Loucy (cell line): ENCODE measurements at regions not wholly inside any gene's neighbourhood (a gene's known extent, or its start where the extent isn't known, plus 50 kb on each side); places are given as distances from the start of the nearest gene placed in this dataset.

Source experiments
- H2AFZ ChIP-seq: fragments of 200-600 bp; sonication (generic); 2 replicates; pipeline ENCODE4 v1.6.0; 2016; ENCODE audit warnings: antibody characterized with exemption, mild to moderate bottlenecking, low read length, moderate library complexity
- H3F3A ChIP-seq: fragments of 200-600 bp; 2 replicates; pipeline ENCODE4 v1.6.0; 2016; ENCODE audit warnings: antibody characterized with exemption, low read depth, mild to moderate bottlenecking
- H3K27me3 ChIP-seq: fragments of 200-600 bp; sonication (generic); 2 replicates; pipeline ENCODE4 v1.6.1; 2014; ENCODE audit warnings: low read length, mild to moderate bottlenecking; ENCODE audit not compliant: insufficient read depth, poor library complexity, severe bottlenecking
- H3K36me3 ChIP-seq: fragments of 200-600 bp; sonication (generic); 2 replicates; pipeline ENCODE4 v1.6.1; 2016; ENCODE audit warnings: low read length; ENCODE audit not compliant: insufficient read depth
- H3K4me1 ChIP-seq: fragments of 200-600 bp; sonication (generic); 2 replicates; pipeline ENCODE4 v1.5.1; 2014; ENCODE audit warnings: low read length, mild to moderate bottlenecking; ENCODE audit not compliant: insufficient read depth, poor library complexity, severe bottlenecking
- H3K4me2 ChIP-seq: fragments of 200-600 bp; sonication (generic); 2 replicates; pipeline ENCODE4 v1.6.0; 2014; ENCODE audit warnings: antibody characterized with exemption, low read length, low read depth, mild to moderate bottlenecking; ENCODE audit not compliant: poor library complexity, severe bottlenecking
- H3K4me3 ChIP-seq: fragments of 200-600 bp; sonication (generic); 2 replicates; pipeline ENCODE4 v1.5.1; 2014; ENCODE audit warnings: low read length, mild to moderate bottlenecking, mixed read lengths; ENCODE audit not compliant: poor library complexity, severe bottlenecking
- H3K79me2 ChIP-seq: fragments of 200-600 bp; sonication (generic); 2 replicates; pipeline ENCODE4 v1.6.1; 2014; ENCODE audit warnings: low read length; ENCODE audit not compliant: insufficient read depth
- H3K9ac ChIP-seq: fragments of 200-600 bp; sonication (generic); 2 replicates; pipeline ENCODE4 v1.6.0; 2014; ENCODE audit warnings: mild to moderate bottlenecking, low read depth, low read length, moderate library complexity; ENCODE audit not compliant: poor library complexity, severe bottlenecking
- H3K9me2 ChIP-seq: fragments of 200-600 bp; sonication (generic); replicated peaks from 2 replicates; pipeline ENCODE4 v1.6.1; 2016; ENCODE audit warnings: low read depth, low read length, mixed read lengths
- H3K9me3 ChIP-seq: fragments of 200-600 bp; sonication (generic); 2 replicates; pipeline ENCODE4 v1.6.1; 2014; ENCODE audit warnings: mild to moderate bottlenecking, antibody characterized with exemption, low read length, low read depth; ENCODE audit not compliant: insufficient read depth
- H4K20me1 ChIP-seq: fragments of 200-600 bp; sonication (generic); 2 replicates; pipeline ENCODE4 v1.6.0; 2014; ENCODE audit warnings: antibody characterized with exemption, low read length, mild to moderate bottlenecking; ENCODE audit not compliant: insufficient read depth, poor library complexity, severe bottlenecking
- EZH2phosphoT487 ChIP-seq: fragments of 200-600 bp; IDR thresholded peaks from 2 replicates; pipeline ENCODE4 v1.6.1; 2018; ENCODE audit warnings: antibody characterized with exemption, mild to moderate bottlenecking, moderate library complexity, borderline replicate concordance
- TF ChIP-seq, protein P1 (sequence below): fragments of 200-600 bp; sonication (generic); conservative IDR thresholded peaks from 2 replicates; pipeline ENCODE4 v1.5.1; 2014; ENCODE audit warnings: mild to moderate bottlenecking, antibody characterized with exemption, low read length

DNA sequence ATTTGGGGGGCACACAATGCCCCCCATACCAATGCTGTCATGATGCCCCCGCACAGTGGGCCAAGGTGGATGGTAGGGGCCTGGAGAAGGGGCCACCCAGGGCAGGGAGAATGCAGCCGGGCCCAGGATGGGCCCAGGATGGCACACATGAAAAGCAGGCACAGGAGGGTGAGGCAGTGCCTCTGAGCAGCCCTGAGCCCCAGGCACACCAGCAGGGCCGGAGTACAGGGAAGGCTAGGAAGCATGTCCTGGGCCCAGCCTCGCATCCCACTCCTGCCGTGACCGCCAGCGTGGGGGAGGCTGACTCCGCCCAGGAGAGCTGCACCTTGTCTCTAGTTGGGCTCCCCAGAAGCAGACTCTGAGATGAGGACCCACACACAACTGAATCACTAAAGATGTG is 59.3 kb upstream of the TMEM72 start:
- H4K20me1 ChIP-seq = no peaks in the 10 kb centered on the region
- H3K36me3 ChIP-seq = no peaks in the 10 kb centered on the region
- no peaks in the 10 kb centered on the region for H3K9me3 ChIP-seq
- H3K4me2 ChIP-seq = no peak overlapping the region
- H3K4me1 ChIP-seq = no peaks in the 10 kb centered on the region
- no peak overlapping the region for H3K4me3 ChIP-seq
- no peaks in the 10 kb centered on the region for H3F3A ChIP-seq
- no peak for TF ChIP-seq EZH2phosphoT487
- TF ChIP-seq, protein P1, sequence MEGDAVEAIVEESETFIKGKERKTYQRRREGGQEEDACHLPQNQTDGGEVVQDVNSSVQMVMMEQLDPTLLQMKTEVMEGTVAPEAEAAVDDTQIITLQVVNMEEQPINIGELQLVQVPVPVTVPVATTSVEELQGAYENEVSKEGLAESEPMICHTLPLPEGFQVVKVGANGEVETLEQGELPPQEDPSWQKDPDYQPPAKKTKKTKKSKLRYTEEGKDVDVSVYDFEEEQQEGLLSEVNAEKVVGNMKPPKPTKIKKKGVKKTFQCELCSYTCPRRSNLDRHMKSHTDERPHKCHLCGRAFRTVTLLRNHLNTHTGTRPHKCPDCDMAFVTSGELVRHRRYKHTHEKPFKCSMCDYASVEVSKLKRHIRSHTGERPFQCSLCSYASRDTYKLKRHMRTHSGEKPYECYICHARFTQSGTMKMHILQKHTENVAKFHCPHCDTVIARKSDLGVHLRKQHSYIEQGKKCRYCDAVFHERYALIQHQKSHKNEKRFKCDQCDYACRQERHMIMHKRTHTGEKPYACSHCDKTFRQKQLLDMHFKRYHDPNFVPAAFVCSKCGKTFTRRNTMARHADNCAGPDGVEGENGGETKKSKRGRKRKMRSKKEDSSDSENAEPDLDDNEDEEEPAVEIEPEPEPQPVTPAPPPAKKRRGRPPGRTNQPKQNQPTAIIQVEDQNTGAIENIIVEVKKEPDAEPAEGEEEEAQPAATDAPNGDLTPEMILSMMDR = no peak
- H3K9ac ChIP-seq = no peak overlapping the region
- H3K27me3 ChIP-seq = no peaks in the 10 kb centered on the region
- H3K79me2 ChIP-seq = no peaks in the 10 kb centered on the region
- no peak overlapping the region for H2AFZ ChIP-seq
- H3K9me2 ChIP-seq = no peaks in the 10 kb centered on the region

DNA sequence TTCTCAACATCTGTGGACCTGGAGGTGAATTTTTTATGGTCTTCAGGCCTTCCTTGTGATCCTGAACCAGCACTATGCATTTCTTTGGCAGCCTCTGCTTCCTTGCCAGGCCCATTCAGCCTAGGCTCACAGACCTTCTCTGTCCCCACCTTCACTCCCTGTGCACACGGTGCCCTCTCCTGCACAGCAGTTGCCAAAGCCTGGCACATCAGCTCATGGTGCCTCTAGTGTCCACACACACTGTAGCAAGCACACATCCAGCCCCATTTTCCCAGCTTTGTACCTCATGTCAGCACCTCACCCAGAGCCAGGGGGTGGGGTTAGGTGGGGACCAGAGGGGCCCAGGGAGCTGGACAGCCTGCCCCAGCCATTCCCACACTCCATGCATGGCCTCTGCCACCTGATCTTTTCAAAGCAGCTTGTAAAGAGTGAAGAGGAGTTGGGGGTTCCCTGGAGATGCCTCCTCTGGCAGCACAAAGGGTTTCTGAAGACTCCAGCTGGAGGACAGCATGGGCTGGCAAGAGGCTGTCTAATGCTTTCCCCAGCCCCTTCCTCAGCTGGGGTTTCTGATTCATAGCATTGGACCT is 57.9 kb upstream of the TMEM72 start:
- Histone ChIP-seq H3K9me2 (no peaks in the 10 kb centered on the region), H4K20me1 (no peaks in the 10 kb centered on the region), H3F3A (no peaks in the 10 kb centered on the region), H3K9me3 (no peaks in the 10 kb centered on the region), H3K4me3 (no peak overlapping the region), H3K79me2 (no peaks in the 10 kb centered on the region), H3K4me2 (no peak overlapping the region), H3K9ac (no peak overlapping the region), H3K36me3 (no peaks in the 10 kb centered on the region), H3K27me3 (no peaks in the 10 kb centered on the region), H3K4me1 (no peaks in the 10 kb centered on the region), H2AFZ (peak overlapping the region; percentile 66; the same call in 1 of the 2 replicates)
- TF ChIP-seq, protein P1 = peak; percentile 95
- TF ChIP-seq EZH2phosphoT487 = no peak

DNA sequence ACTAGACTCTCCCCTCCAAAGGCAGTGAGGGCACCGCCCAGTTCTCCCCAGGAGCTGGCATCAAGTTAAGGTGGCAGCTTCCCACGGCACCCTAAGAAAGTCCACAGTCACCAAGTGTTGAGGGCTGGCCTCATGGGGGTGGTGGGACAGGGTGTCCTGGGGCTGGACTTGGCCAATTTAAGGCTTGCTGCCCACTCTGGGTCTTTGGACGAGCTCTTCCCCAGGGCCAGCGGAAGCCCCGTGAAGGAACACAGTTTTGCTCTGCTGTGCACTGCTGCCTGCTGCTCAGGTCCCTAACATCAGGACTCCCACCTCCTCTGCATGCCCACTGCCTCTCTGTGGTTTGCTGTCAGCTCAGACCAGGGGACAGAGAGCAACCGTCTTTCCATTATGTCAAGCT is 57.3 kb upstream of the TMEM72 start:
- H3K4me2 ChIP-seq = no peak overlapping the region
- H3K9ac ChIP-seq = no peak overlapping the region
- H3K36me3 ChIP-seq = no peaks in the 10 kb centered on the region
- TF ChIP-seq EZH2phosphoT487 = no peak
- TF ChIP-seq, protein P1 = no peak
- H3K4me1 ChIP-seq = no peaks in the 10 kb centered on the region
- no peak overlapping the region for H3K4me3 ChIP-seq
- H3K9me2 ChIP-seq = no peaks in the 10 kb centered on the region
- H3K9me3 ChIP-seq = no peaks in the 10 kb centered on the region
- H2AFZ ChIP-seq = peak overlapping the region; percentile 66; the same call in 1 of the 2 replicates
- no peaks in the 10 kb centered on the region for H3F3A ChIP-seq
- no peaks in the 10 kb centered on the region for H3K27me3 ChIP-seq
- H4K20me1 ChIP-seq = no peaks in the 10 kb centered on the region
- H3K79me2 ChIP-seq = no peaks in the 10 kb centered on the region
